ENCODE measurements at regions not wholly inside any gene's neighbourhood (a gene's known extent, or its start where the extent isn't known, plus 50 kb on each side); places are given as distances from the start of the nearest gene placed in this dataset.

GRCh38 chr22:22717664-22718063 is 73.2 kb downstream of the GGTLC2 start:
- Histone ChIP-seq H3K27me3 (ENCODE audit: control insufficient read depth in 1 of 2, insufficient read depth in 2 of 2, low read length in 2 of 2) (peaks cover 0 to 18% of the 10 kb centered on the region in 2 experiments; a peak in 2 of 5 replicates), H3K9me3 (ENCODE audit: low read length) (no peaks in the 10 kb centered on the region), H3K4me3 (replicated peaks in 1 of 3; ENCODE audit: insufficient read depth in 1 of 3, low read depth in 2 of 3, low read length in 3 of 3) (no peak overlapping the region), H3K79me2 (ENCODE audit: insufficient read depth, low read length) (no peaks in the 10 kb centered on the region), H3K9ac (ENCODE audit: insufficient read depth, low read depth, low read length) (no peak overlapping the region), H3K4me1 (ENCODE audit: insufficient read depth, low read length) (no peaks in the 10 kb centered on the region), H2AFZ (ENCODE audit: low read length) (no peak overlapping the region), H3K36me3 (replicated peaks in 1 of 2; ENCODE audit: control insufficient read depth in 1 of 2, insufficient read depth in 2 of 2, low read length in 2 of 2) (no peaks in the 10 kb centered on the region), H4K20me1 (ENCODE audit: insufficient read depth, low read length) (no peaks in the 10 kb centered on the region), H3K27ac (ENCODE audit: extremely low read length, insufficient read depth, low read length) (no peak overlapping the region), H3K4me2 (ENCODE audit: low read depth, low read length) (no peak overlapping the region)
- ChIA-PET POLR2A (no interaction called here), CTCF (ENCODE audit: low intra/inter-chr PET ratio, low total read pairs) (no interaction called here)
- BruUV-seq (replicated peaks), result no TSS peak
- FAIRE-seq (no peak), DNase-seq (ENCODE audit: low spot score) (no peak), ATAC-seq (no peak)
- no peak for TF ChIP-seq ZFP62 (CRISPR knock-in tag; IDR thresholded peaks at IDR 0.05)
- no peak for TF ChIP-seq ASH2L (IDR thresholded peaks at IDR 0.05; ENCODE audit: insufficient read length, low read depth, low read length)
- TF ChIP-seq ZNF552 (CRISPR knock-in tag; IDR thresholded peaks at IDR 0.05; ENCODE audit: borderline replicate concordance), result no peak
- no peak for TF ChIP-seq ZNF629 (CRISPR knock-in tag; conservative IDR thresholded peaks at IDR 0.05)
- in situ Hi-C loops (cut with HindIII; ENCODE audit: extremely low pct_ligation_motif_present, low pct_unique_long_range_greater_than_20kb) (no loop called here), intact Hi-C loops (cut with micrococcal nuclease; ENCODE audit: unreplicated experiment) (no loop called here)
- 34% methylated on average over 4 of the region's 4 CpGs for WGBS (ENCODE audit: low lambda C conversion rate)

GRCh38 chr22:22720201-22720723 is 75.8 kb downstream of the GGTLC2 start:
- POLR2A ChIA-PET, result no interaction called here
- peak; percentile 93 for ATAC-seq

More at GRCh38 chr22:22720201-22720723, 75.8 kb downstream of the GGTLC2 start:
- Histone ChIP-seq H3K36me3 (replicated peaks in 1 of 2; ENCODE audit: control insufficient read depth in 1 of 2, insufficient read depth in 2 of 2, low read length in 2 of 2) (no peaks in the 10 kb centered on the region), H3K9me3 (ENCODE audit: low read length) (no peaks in the 10 kb centered on the region), H3K27me3 (ENCODE audit: control insufficient read depth in 1 of 2, insufficient read depth in 2 of 2, low read length in 2 of 2) (peaks cover 0 to 18% of the 10 kb centered on the region in 2 experiments; a peak in 1 of 5 replicates), H2AFZ (ENCODE audit: low read length) (no peak overlapping the region), H3K9ac (ENCODE audit: insufficient read depth, low read depth, low read length) (no peak overlapping the region), H3K4me2 (ENCODE audit: low read depth, low read length) (no peak overlapping the region), H3K27ac (ENCODE audit: extremely low read length, insufficient read depth, low read length) (no peak overlapping the region), H3K4me3 (replicated peaks in 1 of 3; ENCODE audit: insufficient read depth in 1 of 3, low read depth in 2 of 3, low read length in 3 of 3) (no peak overlapping the region), H3K4me1 (ENCODE audit: insufficient read depth, low read length) (no peaks in the 10 kb centered on the region), H3K79me2 (ENCODE audit: insufficient read depth, low read length) (no peaks in the 10 kb centered on the region), H4K20me1 (ENCODE audit: insufficient read depth, low read length) (no peaks in the 10 kb centered on the region)
- FAIRE-seq (no peak), DNase-seq (ENCODE audit: low spot score) (peak; percentile 32)
- CTCF ChIA-PET (ENCODE audit: low intra/inter-chr PET ratio, low total read pairs), result interaction anchor here (0.8 kb wide), 1 partner anchor 27 kb away, joined by 3 read pairs; no protein-coding TSS in a partner anchor
- 0% methylated on average over 3 of the region's 3 CpGs for WGBS (ENCODE audit: low lambda C conversion rate)
- intact Hi-C loops (cut with micrococcal nuclease; ENCODE audit: unreplicated experiment), result no loop called here
- BruUV-seq (replicated peaks), result no TSS peak
- no peak for TF ChIP-seq SIX1 (CRISPR knock-in tag; IDR thresholded peaks at IDR 0.05; ENCODE audit: borderline replicate concordance)
- TF ChIP-seq U2AF1 (optimal IDR thresholded peaks at IDR 0.05; ENCODE audit: low read depth, low read length), result no peak
- TF ChIP-seq CTCF (CRISPR knock-in tag; IDR thresholded peaks at IDR 0.05), result peak; percentile 52
- no peak for TF ChIP-seq SALL1 (CRISPR knock-in tag; IDR thresholded peaks at IDR 0.05)
- 0 out of 2 replicates have a peak, but pooled peaks have one; percentile 41 for TF ChIP-seq ZNF24 (IDR thresholded peaks at IDR 0.05)
- 0 out of 2 replicates have a peak, but pooled peaks have one; percentile 5 for TF ChIP-seq SMC3 (IDR thresholded peaks at IDR 0.05; ENCODE audit: low read length)
- in situ Hi-C loops (cut with HindIII; ENCODE audit: extremely low pct_ligation_motif_present, low pct_unique_long_range_greater_than_20kb), result no loop called here

Data from HepG2 (cell line).